Heart right ventricle (tissue), 16 donors: ENCODE measurements at regions not wholly inside any gene's neighbourhood (a gene's known extent, or its start where the extent isn't known, plus 50 kb on each side); places are given as distances from the start of the nearest gene placed in this dataset.

Experiments
- ATAC-seq, 8 donors: fragments of 200-7000 bp; cut with Tn5 transposase; one replicate each; pipeline ENCODE4 v1.9.1; 2020; ENCODE audit warnings: mild to moderate bottlenecking in 8 of 8, moderate library complexity in 8 of 8, moderate number of reproducible peaks in 1 of 8
- DNase-seq, 2 donors: peaks; one replicate each; pipeline ENCODE4 v3.0.0-alpha.2; 2020
- H3K27ac ChIP-seq, 10 donors: fragments of 200-600 bp; sonication (generic) in 2 of 10; one replicate each; pipeline versions ENCODE4 v1.5.0 to v1.8.0; 2020 to 2022; ENCODE audit warnings: mild to moderate bottlenecking in 3 of 10
- H3K27me3 ChIP-seq, 7 donors: fragments of 200-600 bp; one replicate each; pipeline ENCODE4 v1.8.0; 2021 to 2022; ENCODE audit warnings: mild to moderate bottlenecking in 2 of 7
- H3K36me3 ChIP-seq, 9 donors: fragments of 200-600 bp; sonication (generic) in 1 of 9; one replicate each; pipeline versions ENCODE4 v1.5.0 to v1.8.0; 2020 to 2022; ENCODE audit warnings: mild to moderate bottlenecking in 2 of 9
- H3K4me1 ChIP-seq, 9 donors: fragments of 200-600 bp; sonication (generic) in 1 of 9; one replicate each; pipeline versions ENCODE4 v1.5.0 to v1.8.0; 2020 to 2022; ENCODE audit warnings: mild to moderate bottlenecking in 4 of 9
- H3K4me3 ChIP-seq, 10 donors: fragments of 200-600 bp; sonication (generic) in 2 of 10; one replicate each; pipeline versions ENCODE4 v1.5.0 to v1.8.0; 2020 to 2022; ENCODE audit warnings: mild to moderate bottlenecking in 7 of 10, moderate library complexity in 2 of 10
- H3K9me3 ChIP-seq, 11 donors: fragments of 200-600 bp in 10 of 11; sonication (generic) in 2 of 11; one replicate each; pipeline versions ENCODE4 v1.5.0 to v1.8.0; 2013 to 2022; ENCODE audit warnings: mild to moderate bottlenecking in 2 of 11, control low read depth in 1 of 11, moderate library complexity in 1 of 11
- CTCF ChIP-seq, 9 donors: fragments of 200-600 bp; sonication (generic) in 2 of 9; IDR thresholded peaks; one replicate each; pipeline versions ENCODE4 v1.5.0 to v1.8.0; 2021 to 2022; ENCODE audit warnings: antibody characterized with exemption in 9 of 9, mild to moderate bottlenecking in 5 of 9, moderate library complexity in 1 of 9
- WGBS, 2 donors: extraction: QIAGEN DNeasy Blood & Tissue Kit; methylation state at CpG; one replicate each; pipeline ENCODE4 v1.1.7; 2013; ENCODE audit warnings: inconsistent platforms in 1 of 2; 5-methylcytosine and 5-hydroxymethylcytosine counted together
- intact Hi-C, 10 donors: fragments of 100-400 bp; cut with DNase I; formaldehyde crosslinking; loops; one replicate each; pipeline versions ENCODE4 v1.11.1 to v1.14.2; 2022
- donor health status: Arrhythmogenic right ventricular cardiomyopathy.
- donor health status: ischemic (EF 13 %, LVEDD 7.1; RV severe dilation, severe dysfunction).
- donor health status: healthy with polysubstance abuse.
- donor health status: DM: no; HTN: yes; CAD: no.
- donor health status: DM: no; HTN: no; CAD: no.
- donor health status: ischemic (EF 25% LVEDD 6.9; RV normal size, moderate dysfunction).
- donor health status: ischemic (EF 25% LVEDD 5.7; RV mildly dilated, moderate dysfunction).
- donor health status: healthy.
- donor health status: DM: yes; HTN: yes; CAD: no.
- donor health status: Ischemic cardiomyopathy.
- donor health status: ischemic (EF 35%, LVEDD 5.7; RV mildly dilated, moderate dysfunction).
- donor health status: nonischemic (EF 11% LVEDD 7.7; RV severe dilation, severe dysfunction).
- donor health status: DM: yes; HTN: yes; CAD: no.
- donor health status: PGD.
- donor health status: ischemic (EF 29% LVEDD 5.4; RV normal size, mild dysfunction).
- donor health status: nonischemic (EF 23%, LVEDD 6.1; RV moderate dilation, normal function).

- Histone ChIP-seq H3K27me3 (peaks cover 9 to 98% (median 78%) of the 10 kb centered on the region in 7 donors), H3K27ac (no peak overlapping the region), H3K9me3 (no peaks in the 10 kb centered on the region), H3K4me3 (no peak overlapping the region), H3K36me3 (no peaks in the 10 kb centered on the region), H3K4me1 (no peaks in the 10 kb centered on the region)
- DNase-seq (no peak), ATAC-seq (no peak)
- intact Hi-C loops: loop anchor here in 1 of 10 donors (5.0 kb wide), 1 partner anchor 59 kb away; no protein-coding TSS in a partner anchor
- no peak for TF ChIP-seq CTCF (IDR thresholded peaks at IDR 0.05)
- WGBS, 2 donors: 35 to 36% methylated on average over 12 of the region's 12 CpGs
These were observed 75.2 kb downstream of the RHCG start for GRCh38 chr15:89421219-89421618.

GRCh38 chr15:89419370-89419984 is 76.9 kb downstream of the RHCG start:
- H3K4me3 ChIP-seq: no peak overlapping the region
- peaks cover 11 to 100% (median 93%) of the 10 kb centered on the region in 7 donors for H3K27me3 ChIP-seq
- peak; percentile 42 to 44 for DNase-seq
- no peak for TF ChIP-seq CTCF (IDR thresholded peaks at IDR 0.05)
- H3K27ac ChIP-seq: no peak overlapping the region
- peak in 6 of 8 donors; percentile 47 to 70 (median 64) for ATAC-seq
- WGBS, 2 donors: 13 to 16% methylated on average over 17 of the region's 17 CpGs
- H3K36me3 ChIP-seq: no peaks in the 10 kb centered on the region
- intact Hi-C loops: no loop called here
- H3K4me1 ChIP-seq: no peaks in the 10 kb centered on the region
- H3K9me3 ChIP-seq: no peaks in the 10 kb centered on the region

- peaks cover 17 to 100% (median 100%) of the 10 kb centered on the region in 7 donors for H3K27me3 ChIP-seq
- no peak overlapping the region for H3K4me3 ChIP-seq
- ATAC-seq (no peak), DNase-seq (no peak)
- no peak overlapping the region for H3K27ac ChIP-seq
- H3K4me1 ChIP-seq: no peaks in the 10 kb centered on the region
- TF ChIP-seq CTCF (IDR thresholded peaks at IDR 0.05): no peak
- no peaks in the 10 kb centered on the region for H3K9me3 ChIP-seq
- H3K36me3 ChIP-seq: no peaks in the 10 kb centered on the region
- intact Hi-C loops: no loop called here
- WGBS, 2 donors: 31 to 35% methylated on average over 22 of the region's 22 CpGs
These were observed 79.1 kb downstream of the RHCG start for GRCh38 chr15:89417206-89417725.

GRCh38 chr15:89416339-89417183 is 79.8 kb downstream of the RHCG start:
- intact Hi-C loops: no loop called here
- peaks cover 22 to 100% (median 100%) of the 10 kb centered on the region in 7 donors for H3K27me3 ChIP-seq

More at GRCh38 chr15:89416339-89417183, 79.8 kb downstream of the RHCG start:
- WGBS, 2 donors: 5 to 6% methylated on average over 47 of the region's 47 CpGs
- H3K27ac ChIP-seq: no peak overlapping the region
- ATAC-seq (peak in 5 of 8 donors; percentile 50 to 60 (median 57)), DNase-seq (peak; percentile 29)
- H3K4me3 ChIP-seq: no peak overlapping the region
- no peaks in the 10 kb centered on the region for H3K9me3 ChIP-seq
- H3K36me3 ChIP-seq: no peaks in the 10 kb centered on the region
- peak; percentile 41 to 86 (median 66) for TF ChIP-seq CTCF (IDR thresholded peaks at IDR 0.05)
- peaks cover 0 to 3% (median 0%) of the 10 kb centered on the region in 9 donors for H3K4me1 ChIP-seq
